GM10266 (cell line): ENCODE measurements at regions not wholly inside any gene's neighbourhood (a gene's known extent, or its start where the extent isn't known, plus 50 kb on each side); places are given as distances from the start of the nearest gene placed in this dataset.
"Not testable (repeated sequence)": the region's sequence is repeated elsewhere in the genome, so short reads cannot be mapped to it uniquely, and the experiment has no call there.

Source experiments
- DNase-seq: peaks from one replicate; pipeline ENCODE4 v3.0.0; 2012; ENCODE audit errors: extremely low spot score
- TF ChIP-seq, protein P1 (sequence below): IDR thresholded peaks from 2 replicates; pipeline ENCODE4 v1.5.1; 2012; ENCODE audit warnings: mild to moderate bottlenecking, low read depth; ENCODE audit not compliant: control insufficient read depth, insufficient read depth; ENCODE audit errors: missing control alignments

DNA sequence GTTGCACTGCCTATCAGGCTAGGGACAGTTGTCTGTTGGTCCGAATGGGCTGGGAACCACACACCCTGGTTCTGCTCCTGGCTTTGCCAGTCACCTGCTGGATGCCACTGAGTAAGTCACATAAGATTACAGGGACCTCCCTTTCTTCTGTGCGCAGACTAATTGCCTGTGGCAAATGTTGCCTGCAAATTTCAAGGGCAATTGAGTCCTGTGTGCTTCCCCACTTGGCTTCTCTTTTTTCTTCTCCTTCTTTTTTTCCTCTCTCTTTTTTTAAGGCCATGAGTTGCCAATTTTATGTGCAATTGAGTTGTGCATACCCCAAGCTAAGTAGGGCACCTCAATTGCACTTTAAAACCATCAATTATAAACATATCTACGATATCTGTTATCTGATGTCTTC, 963.4 kb downstream of the MCTP2 start:
- TF ChIP-seq, protein P1, sequence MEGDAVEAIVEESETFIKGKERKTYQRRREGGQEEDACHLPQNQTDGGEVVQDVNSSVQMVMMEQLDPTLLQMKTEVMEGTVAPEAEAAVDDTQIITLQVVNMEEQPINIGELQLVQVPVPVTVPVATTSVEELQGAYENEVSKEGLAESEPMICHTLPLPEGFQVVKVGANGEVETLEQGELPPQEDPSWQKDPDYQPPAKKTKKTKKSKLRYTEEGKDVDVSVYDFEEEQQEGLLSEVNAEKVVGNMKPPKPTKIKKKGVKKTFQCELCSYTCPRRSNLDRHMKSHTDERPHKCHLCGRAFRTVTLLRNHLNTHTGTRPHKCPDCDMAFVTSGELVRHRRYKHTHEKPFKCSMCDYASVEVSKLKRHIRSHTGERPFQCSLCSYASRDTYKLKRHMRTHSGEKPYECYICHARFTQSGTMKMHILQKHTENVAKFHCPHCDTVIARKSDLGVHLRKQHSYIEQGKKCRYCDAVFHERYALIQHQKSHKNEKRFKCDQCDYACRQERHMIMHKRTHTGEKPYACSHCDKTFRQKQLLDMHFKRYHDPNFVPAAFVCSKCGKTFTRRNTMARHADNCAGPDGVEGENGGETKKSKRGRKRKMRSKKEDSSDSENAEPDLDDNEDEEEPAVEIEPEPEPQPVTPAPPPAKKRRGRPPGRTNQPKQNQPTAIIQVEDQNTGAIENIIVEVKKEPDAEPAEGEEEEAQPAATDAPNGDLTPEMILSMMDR: no peak
- no peak for DNase-seq

DNA sequence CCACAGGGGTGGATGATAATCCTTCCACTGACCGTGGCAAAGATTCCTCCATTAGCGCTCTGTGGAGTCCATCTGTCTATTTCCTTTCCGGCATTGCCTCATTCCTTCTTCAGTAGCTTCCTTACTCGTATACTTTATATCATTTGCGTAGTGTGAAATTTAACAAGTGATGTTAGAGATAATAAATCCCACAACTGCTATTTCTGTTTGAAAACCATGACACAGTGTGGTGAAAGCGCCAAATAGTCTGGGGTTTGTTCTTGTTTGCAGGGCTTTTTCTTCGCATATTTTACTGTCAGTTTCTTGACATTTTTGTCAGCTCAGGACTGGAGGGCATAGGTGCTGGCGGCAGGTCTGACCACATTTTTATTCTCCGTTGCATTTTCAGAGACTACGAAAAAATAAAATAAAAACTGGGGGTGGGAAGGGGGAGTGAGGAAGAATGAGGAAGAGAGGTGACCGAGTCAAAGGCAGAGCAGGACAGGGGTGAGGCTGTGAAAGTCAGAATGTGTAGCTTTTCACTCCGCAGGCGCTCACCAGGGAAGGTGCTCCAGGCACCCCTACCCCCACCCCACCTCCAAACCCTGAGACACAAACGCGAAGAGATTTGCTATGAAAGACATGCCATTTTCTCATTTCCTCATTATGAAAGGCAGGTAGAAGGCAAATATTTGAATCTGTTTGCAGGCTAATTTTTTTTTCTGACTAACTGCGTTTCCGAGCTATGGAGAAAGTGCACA, 965.0 kb downstream of the MCTP2 start:
- TF ChIP-seq, protein P1: no peak

DNA sequence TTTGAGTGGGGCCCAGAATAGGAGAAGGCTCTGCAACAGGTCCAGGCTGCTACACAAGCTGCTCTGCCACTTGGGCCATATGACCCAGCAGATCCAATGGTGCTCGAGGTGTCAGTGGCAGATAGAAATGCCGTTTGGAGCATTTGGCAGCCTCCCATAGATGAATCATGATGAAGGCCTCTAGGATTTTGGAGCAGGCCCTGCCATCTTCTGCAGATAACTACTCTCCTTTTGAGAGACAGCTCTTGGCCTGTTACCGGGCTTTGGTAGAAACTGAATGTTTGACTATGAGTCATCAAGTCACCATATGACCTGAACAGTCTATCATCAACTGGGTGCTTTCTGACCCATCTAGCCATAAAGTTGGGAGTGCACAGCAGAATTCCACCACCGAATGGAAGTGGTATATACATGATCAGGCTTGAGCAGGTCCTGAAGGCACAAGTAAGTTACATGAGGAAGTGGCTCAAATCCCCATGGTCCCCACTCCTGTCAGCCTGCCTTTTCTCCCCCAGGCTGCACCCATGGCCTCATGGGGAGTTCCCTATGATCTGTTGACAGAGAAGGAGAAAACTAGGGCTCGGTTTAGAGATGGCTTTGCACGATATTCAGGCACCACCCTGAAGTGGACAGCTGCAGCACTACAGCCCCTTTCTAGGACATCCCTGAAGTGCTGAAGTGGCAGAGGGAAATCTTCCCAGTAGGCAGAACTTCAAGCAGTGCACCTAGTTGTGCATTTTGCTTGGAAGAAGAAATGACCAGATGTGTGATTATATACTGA, 971.4 kb downstream of the MCTP2 start:
- TF ChIP-seq, protein P1: no peak
- DNase-seq: no peak

More for the DNA sequence above, 965.0 kb downstream of the MCTP2 start:
- DNase-seq: no peak

DNA sequence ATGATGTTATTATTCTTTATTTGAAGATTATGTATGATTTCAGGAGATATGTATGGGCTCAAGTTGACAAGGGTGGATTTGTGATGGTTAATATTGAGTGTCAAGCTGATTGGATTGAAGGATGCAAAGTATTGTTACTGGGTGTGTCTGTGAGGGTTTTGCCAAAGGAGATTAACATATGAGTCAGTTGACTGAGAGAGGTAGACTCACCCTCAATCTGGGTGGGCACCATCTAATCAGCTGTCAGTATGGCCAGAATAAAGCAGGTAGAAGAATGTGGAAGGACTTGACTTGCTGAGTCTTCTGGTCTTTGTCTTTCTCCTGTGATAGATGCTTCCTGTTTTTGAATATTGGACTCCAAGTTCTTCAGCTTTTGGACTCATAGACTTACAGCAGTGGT, 973.7 kb downstream of the MCTP2 start:
- DNase-seq: no peak
- TF ChIP-seq, protein P1: no peak

DNA sequence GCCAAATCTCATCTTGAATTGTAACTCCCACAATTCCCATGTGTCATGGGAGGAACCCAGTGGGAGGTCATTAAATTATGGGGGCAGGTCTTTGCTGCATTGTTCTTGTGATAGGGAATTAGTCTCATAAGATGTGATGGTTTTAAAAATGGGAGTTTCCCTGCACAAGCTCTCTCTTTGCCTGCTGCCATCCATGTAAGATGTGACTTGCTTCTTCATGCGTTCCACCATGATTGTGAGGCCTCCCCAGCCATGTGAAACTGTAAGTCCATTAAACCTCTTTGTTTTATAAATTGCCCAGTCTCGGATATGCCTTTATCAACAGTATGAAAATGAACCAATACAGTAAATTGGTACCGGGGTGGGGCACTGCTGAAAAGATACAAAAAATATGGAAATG, 974.5 kb downstream of the MCTP2 start:
- DNase-seq: not testable (repeated sequence)

DNA sequence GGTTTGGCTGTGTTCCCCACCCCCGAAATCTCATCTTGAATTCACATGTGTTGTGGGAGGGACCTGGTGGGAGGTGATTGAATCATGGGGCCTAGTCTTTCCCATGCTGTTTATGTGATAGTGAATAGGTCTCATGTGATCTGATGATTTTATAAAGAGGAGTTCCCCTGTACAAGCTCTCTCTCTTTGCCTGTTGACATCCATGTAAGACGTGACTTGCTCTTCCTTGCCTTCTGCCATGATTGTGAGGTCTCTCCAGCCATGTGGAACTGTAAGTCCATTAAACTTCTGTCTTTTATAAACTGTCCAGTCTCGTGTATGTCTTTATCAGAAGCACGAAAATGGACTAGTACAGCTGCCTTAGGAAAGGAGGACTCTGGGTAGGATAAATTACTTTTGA, 976.7 kb downstream of the MCTP2 start:
- TF ChIP-seq, protein P1: no peak
- no peak for DNase-seq

DNA sequence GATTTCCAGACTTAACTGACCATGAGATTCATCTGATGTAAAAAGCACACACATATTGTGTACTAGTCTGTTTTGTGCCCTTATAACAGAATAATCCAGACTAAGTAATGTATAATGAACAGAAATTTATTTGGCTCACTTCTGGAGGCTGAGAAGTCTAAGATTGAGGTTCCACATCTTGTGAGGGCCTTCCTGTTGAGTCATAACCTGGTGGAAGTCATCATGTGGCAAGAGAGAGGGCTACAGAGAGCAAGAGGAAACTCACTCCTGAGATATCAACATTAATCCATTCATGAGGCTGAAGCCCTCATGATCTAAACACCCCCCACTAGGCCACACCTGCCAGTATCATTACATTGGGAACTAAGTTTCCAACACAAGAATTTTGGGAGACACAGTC, 977.6 kb downstream of the MCTP2 start:
- DNase-seq: no peak

More for the DNA sequence above, 977.6 kb downstream of the MCTP2 start:
- TF ChIP-seq, protein P1: no peak
